Activated CD8-positive, alpha-beta memory T cell treated with anti-CD3 and anti-CD28 coated beads for 24 hours (primary cell): ENCODE measurements at regions not wholly inside any gene's neighbourhood (a gene's known extent, or its start where the extent isn't known, plus 50 kb on each side); places are given as distances from the start of the nearest gene placed in this dataset.

Experiments
- DNase-seq: peaks from one replicate; pipeline ENCODE4 v3.0.0-alpha.2; 2020

DNA sequence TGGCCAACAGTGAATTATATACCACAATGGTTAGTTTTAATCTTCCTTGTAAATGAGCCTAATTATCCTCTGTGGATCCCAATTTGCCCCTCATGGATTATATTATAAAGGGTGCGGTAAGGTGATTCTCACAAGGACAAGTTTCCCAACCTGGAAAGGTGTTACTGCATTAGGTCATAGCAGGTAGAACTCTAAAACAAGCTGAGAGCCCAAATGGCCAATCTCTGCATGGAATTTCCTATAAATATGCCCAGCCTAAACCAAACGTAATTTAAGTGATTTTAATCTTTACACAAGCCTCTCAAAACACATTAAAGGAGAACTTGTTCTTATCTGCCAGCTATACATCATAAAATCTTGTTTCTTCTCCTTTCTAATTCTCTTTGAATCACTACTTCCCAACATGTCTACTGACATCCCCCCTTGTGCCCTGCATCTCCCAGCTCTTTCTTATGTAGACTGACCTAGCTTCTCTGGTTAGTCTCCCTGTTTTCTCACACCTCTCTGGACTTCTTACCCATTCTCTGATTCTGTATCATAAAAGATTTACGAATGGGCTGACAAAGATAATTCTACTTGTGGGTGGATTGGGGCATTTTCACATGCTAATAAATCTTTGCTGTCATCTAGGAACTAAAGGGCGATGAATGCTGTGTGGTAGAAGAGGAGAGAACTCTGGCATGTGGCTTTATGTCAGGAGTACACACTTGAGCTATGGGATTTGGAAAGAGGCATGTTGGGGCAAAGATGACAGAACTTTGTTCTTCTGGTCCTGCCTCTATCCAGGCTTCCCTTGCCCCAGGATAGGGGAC, 94.3 kb upstream of the PGRMC2 start:
- no peak for DNase-seq

DNA sequence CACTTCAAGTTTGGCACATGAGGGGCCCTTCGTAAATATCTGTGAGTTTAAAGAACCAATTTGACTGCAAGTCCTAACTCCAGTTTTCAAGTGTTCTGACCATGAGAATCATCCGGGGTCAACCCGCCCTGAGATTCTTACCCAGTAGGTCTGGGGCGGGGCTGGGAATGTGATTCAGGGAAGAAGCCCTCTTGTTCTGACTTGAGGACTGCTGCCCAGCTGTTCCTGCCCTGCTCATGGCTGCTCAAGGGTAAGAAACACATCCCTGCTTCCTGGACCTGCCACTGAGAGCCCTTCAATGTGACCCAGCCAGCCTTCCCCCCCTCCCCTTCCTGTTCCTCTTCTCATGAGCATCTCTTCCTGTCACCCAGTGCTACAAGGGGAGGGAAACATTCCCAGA, 92.7 kb upstream of the PGRMC2 start:
- no peak for DNase-seq

DNA sequence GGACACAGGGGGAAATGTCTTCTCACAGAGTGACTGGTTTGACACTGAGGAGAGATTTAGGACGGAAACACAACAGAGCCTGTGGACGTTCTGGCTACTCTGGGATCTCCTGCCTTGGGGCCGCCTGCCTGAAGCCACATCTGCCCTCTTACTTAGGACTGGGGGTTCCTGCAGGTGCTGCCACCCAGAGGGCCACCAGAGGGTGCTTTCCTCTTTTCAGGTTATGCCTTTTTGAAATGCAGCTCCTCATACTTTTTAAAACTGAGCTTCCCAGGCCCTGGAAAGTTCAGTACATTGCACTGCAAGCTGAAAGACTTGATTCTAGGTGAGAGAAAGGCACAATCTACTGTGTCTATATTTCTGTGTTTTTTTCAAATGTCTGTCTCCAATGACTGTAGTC, 92.2 kb upstream of the PGRMC2 start:
- no peak for DNase-seq

DNA sequence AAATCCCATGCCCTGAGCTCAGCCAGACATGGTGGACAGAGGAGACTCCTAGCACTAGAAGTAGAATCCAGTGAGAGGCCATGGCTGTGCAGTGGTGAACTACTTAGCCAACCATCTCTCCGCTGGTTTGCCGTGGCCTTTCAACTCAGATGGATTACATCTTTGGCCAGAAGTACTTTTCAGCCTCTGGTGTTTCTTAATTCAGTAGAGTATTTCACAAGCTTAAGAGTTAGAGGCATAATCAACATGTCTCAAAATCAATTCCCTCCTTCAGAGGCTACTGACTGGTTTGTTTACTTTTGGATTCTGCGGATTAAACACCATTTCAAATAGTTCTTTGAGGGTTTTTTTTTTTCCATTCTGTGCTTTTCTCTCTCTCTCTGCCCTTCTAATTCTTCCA, 91.1 kb upstream of the PGRMC2 start:
- no peak for DNase-seq

DNA sequence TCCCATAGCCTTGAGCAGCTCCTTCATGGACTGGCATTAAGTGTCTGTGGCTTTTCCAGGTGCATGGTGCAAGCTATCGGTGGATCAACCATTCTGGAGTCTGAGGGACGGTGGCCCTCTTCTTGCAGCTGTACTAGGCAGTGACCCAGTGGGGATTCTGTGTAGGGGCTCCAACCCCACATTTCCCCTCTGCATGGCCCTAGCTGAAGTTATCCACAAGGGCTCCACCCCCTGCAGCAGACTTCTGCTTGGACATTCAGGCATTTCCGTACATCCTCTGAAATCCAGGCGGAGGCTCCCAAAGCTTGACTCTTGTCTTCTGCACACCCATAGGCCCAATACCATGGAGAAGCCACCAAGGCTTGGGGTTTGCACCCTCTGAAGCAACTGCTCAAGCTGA, 89.3 kb upstream of the PGRMC2 start:
- DNase-seq, result no peak

DNA sequence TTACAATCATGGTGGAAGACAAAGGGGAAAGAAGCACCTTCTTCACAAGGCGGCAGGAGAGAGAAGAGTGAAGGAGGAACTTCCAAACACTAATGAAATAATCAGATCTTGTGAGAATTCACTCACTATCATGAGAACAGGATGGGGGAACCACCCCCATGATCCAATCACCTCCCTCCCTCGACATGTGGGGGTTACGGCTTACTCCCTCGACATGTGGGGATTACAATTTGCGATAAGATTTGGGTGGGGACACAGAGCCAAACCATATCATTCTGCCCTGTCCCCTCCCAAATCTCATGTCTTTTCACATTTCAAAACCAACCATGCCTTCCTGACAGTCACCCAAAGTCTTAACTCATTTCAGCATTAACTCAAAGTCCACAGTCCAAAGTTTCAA, 88.7 kb upstream of the PGRMC2 start:
- no peak for DNase-seq

DNA sequence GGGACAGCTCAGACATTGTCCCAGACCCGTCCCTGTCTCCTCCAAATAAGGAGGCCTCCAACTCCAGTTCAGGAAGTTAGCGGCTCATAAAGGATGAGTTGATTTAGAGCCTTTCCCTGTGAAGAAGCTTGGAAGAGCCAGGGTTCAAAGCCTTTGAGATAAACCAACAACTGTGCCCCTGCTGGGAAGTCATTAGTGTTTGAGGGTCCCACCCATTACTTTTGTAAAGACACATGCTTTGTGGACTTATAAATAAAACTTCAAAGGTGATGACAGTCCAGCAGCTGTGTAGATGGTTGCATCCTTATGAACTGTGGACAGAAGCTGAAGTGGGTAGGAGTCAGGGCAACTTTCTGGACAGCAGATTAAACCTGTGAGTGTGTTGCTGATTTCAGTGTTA, 86.0 kb upstream of the PGRMC2 start:
- DNase-seq, result no peak

DNA sequence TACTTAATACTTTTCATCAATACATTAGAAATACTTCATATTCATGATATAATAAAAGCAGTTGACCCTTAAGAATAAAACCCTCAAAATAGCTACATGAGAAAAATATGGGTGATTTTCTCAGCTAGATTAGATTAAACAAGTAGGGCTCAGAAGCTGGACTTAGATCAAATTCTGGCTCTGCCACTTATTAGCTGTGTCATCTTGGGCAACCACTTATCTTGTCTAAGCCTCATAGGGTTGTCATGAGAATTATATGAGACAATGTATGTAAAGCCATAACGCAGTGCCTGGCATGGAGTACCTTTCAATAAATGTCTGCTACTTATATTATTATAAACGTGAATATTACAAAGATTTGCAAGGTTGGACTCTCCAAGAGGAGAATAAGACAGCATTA, 84.3 kb upstream of the PGRMC2 start:
- DNase-seq, result no peak

DNA sequence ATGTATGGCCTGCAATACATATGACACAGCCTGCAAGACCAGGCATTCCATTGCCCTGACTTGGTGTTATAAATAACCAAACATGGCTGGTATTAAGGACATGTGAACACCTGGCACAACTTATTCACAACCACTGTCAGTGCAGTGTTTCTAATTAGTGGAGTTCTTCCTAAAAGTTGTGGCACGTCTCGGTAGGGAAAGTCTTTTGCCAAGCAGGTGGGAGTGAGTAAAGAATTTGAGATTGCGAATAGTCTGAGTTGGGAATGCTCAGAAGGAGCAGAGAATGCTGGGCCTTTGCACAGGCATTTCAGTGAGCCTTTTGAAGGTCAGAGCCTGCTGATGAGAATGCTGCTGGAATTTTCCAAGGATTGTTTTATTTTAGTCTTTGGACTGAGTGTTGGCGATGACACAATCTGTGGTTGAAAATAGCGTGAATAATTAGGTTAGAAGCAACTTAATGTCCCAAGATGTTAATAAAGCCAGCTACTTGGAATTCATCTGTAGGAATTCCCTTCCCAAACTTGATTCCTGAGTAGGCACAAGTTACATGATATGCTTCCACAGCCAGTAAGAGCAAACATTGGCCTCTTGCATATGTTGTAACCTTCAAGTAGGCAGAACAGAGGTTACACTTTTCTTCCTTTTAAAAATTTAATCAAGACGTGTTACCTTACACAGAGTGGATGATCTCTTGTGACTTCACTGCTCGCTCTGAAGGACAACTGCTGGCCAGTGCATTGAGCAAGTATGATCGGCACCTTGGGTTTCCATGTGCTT, 83.6 kb upstream of the PGRMC2 start:
- DNase-seq, result no peak

DNA sequence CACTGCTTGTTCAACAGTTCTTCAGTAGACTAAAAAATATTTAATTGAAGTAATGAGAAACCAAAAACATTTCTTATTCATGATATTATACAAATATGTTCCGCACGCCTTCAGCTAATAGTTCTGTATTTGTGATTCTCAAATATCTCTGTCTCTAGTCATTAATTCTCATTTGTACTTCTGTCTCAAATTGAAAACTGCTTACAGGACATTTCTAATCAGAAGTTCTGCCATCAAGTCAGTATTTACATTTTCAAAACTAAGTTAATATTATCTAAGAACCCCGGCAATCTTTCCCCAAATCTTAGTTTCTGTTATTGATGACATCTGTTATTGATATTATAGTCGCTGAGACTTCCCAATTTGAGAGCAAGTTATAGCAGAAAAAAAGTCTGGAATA, 78.6 kb upstream of the PGRMC2 start:
- no peak for DNase-seq

DNA sequence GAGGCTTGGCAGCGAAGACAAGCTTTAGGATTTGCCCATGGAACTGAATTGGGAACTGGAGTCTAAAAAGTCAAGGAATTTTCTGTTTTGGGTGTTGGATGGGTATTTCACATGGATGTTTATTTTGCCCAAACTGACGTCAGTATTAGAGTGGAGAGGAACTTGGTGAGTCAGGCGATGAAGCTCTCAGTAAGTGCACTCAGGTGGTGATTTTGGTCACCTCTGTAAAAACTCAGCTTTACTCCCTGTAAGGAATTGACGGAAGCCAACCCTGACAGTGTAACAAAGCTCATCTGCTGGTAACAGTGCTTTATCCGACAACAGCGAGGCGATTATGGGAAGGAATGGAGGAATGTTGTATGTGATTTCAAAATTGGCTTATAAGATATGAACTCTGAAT, 77.0 kb upstream of the PGRMC2 start:
- DNase-seq, result no peak

DNA sequence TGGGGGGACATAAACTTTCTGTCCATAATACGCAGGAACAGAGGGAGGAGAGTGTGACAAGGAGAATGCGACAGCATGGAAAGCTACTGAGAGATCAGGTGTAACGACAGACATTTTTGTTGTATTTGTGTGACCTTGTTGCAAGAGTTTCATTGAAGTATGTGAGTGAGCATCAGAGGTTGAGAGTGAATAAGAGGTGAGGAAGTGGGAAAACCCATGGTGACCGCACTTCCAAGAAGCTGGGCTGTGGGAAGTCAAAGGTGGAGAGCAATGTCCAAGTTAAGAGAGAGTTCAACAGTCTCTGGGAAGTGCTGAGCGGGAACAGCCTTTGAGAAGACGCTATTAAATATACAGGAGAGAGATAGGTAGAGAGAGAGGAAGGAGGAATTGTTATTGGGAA, 76.4 kb upstream of the PGRMC2 start:
- no peak for DNase-seq

DNA sequence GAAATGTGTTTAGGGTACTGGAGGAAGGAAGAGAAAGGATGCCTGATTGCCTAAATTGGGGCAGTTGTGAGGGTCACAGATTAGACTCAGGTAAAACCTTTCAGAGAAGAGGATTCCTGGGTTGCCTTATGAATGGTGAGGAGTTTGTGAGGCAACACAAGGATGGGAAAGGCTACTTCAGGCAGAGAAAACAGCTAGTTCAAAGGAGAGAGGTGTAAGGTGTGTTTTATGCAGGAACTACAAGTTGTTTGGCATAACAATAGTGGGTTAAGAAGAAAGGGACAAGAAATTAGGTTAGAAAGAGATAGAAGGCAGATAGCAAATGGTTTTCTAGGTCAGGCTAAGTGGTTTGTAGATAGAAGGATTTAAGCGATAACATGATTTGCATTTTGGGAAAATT, 75.1 kb upstream of the PGRMC2 start:
- DNase-seq, result no peak

DNA sequence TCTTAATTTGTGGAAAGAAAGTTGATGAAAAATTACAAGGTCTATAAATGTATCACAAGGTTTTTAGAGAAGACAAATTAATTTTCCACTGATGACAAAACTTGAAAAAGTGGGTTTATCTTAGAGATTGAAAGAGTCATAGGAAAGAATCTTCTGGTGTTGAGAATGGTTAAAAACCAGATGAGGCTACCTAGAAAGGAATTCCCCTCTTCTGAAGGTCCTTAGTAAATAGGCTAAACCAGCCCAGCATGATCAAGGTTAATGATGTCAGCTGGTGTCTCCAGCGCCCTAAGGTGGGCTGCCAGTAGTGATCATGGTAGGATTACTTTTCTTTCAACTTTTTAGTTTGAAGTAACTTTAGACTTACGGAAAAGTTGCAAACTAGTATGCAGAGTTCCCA, 71.8 kb upstream of the PGRMC2 start:
- DNase-seq, result no peak

DNA sequence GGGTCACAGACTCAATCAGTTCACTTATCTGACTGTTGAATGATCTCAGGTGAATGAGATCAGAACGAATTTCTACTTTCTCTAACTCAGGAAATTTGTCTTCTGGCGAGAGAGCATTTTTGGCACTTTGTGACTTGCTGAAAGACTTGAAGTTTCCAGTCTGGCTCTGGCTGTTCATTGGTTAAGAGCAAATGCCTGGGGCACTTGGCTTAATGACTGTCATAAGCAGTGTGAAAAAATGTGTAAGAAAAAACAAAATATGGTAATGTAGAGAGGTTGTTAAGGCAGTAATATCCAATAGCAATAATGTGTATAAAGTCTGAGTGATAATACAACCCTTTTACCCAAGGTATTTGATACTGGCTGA, 71.3 kb upstream of the PGRMC2 start:
- no peak for DNase-seq

DNA sequence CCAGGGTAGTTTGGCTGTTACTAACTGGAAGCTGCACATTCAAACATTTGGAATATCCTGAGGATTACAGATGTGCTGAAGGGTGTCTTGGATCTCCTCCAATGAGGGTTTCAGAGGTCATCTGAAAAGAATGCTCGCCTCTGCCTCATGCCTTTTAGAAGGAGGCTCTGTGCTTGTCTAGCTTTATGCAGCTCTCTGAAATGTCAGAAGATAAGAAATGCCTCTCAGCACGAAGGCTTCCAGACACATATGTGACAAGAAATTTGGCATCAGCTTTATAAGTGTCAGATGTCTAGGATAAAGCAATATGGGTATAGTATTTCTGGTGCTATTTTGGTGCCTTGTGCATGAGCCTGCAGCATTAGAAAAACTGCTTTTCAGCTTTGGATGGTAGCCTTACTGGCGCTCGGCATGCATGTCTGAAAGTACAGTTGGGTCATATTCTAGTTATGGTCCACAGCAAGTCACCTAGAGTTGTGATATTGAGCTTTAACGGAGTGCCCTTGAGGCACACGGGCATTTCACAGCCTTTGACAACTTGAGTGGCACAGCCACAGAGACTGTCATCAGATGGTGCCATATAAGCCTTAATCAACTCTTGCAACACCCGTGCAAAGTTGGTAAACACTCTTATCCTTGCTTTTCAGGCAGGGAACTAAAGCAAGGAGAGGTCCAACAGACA, 70.8 kb upstream of the PGRMC2 start:
- no peak for DNase-seq

DNA sequence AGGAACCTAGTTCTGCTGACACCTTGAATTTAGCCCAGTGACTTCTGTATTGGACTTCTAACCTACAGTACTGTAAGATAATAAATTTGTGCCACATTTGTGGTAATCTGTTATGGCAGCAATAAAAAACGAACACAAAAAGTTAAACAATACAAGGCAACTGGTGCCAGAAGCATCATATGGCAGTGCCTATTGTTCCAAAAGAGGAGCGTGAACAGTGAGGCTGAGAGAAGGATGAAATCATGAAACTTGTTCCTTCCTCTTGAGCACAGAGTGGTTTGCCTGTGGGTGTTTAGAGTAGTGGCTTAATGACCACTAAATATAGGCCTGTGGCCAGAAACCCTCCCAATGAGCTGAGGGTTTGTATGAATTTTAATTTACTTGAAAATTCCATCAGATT, 69.7 kb upstream of the PGRMC2 start:
- DNase-seq, result no peak

DNA sequence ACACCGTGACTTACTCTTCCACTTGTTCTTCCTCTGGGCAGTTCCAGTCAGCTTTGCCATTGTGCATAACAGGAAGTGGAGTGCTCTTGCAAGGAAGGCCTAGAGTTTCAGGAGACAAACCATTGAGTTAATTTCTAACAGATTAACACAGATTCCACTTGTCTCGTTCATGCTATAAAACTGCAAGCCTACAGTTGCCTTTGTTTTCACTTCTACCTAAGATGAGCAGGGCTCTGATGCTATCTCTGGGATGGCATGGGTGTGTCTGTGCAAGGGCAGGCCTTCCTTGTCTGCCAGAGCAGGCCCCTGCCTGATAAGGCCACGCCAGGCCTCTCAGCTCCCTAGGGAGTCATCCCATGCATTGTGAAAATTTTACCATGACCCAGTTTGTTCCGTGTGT, 67.7 kb upstream of the PGRMC2 start:
- DNase-seq, result no peak

DNA sequence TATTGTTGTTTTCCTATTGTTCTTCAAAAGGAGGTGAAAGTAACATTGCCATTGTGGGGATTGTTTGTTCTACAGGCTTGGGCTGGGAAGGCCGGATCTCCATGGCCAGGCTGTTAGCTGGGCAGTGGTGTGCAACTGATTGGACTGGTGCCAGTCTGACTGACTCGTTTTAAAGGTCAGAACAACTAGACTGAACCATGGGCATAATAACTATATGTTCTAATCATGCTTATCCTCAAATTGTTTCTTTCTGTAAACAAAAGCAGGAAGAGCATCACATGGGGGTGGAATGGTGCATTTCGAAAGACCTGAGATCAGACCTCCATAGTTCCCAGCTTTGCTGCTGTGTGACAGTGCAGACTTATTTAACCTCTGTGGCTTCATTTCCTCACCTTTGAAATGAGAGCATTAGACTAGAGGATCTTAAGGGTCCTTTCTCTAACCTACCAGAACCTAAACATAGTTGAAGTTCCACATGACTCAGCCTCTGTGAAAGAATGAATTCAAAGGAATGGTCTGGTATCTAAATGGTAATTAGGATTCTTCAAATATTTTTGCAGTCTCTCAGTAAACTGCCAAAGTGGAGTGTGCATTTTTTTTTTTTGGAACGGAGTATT, 66.7 kb upstream of the PGRMC2 start:
- no peak for DNase-seq

DNA sequence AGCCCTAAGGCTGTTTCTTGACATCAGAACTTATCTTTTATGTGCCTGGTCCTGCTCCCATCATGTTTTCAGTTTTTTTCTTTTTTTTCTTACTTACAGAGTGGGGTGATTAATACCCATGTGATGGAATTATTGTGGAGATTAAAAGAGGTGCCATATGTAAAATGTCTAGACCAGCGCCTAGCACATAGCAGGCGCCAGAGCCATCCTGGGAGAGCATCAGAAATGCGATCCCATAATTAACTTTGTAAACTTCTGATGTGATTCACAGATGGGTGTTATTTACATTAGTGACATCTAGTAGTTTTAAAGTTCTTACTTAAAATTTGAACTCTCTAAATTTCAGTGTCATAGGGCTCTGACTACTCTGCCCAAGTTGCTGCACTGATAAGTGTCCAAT, 66.2 kb upstream of the PGRMC2 start:
- DNase-seq, result no peak

DNA sequence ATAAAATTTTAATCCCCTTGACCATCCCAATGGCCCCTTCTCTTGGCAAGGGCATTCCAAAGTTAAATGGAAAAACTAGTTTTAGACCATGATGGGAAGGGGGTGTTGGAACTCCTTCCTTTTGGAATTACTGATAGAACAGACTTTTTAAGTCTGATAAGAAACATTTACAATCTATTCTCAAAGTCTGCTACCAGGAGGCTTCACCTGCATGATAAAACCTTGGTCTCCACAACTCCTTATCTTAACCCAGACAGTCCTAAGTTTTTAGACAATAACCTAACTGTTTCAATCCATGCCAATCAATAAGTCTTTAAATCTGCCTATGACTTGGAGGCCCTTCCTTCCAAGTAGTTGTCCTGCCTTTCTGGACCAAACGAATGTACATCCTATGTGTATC, 63.9 kb upstream of the PGRMC2 start:
- DNase-seq, result no peak

DNA sequence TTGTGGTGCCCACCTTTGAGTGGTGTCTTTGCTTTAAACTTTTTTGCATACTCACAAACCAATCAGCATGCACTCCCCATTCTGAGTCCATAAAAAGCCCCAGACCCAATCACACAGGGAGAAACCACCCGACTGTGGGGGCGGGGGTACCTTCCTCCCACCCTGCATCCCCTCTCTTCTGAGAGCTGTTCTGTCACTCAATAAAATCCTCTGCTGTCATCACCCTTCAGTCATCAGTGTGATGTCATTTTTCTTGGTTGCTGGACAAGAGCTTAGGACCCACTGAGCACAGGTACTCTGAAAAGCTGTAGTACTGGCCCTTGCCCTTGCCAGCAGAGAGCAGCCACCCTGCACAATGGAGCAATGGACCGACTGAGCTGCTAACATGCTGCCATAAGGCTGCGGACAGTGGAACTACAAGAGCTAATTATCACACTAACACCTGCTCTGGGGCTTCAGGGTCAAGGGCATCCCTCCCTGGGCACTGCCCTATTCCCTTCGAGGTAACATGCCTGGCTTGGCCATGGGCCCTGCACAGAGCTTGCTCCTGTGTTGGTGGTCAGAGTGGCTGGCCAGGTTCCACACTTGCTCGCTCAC, 62.9 kb upstream of the PGRMC2 start:
- no peak for DNase-seq

DNA sequence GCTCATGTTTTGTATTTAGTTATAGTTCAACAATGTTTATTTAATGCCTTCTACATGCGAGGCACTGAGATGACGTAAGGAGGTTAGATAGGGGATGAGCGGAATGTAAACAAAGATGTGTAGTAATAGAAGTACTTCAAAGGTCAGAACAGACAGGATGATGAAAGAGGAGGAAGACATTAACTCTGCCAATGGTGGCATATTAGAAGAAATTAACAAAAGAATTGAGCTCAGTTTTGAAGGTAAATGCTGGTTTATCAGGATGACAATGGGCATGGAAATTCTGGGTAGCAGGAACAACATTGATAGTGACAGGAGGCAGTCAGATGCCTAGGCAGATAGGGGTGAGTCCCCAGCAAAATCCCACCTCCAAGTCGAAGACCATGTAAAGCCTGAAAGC, 62.3 kb upstream of the PGRMC2 start:
- DNase-seq, result no peak
